Astrocyte (in vitro differentiated cells and primary cell): ENCODE measurements at regions not wholly inside any gene's neighbourhood (a gene's known extent, or its start where the extent isn't known, plus 50 kb on each side); places are given as distances from the start of the nearest gene placed in this dataset.

Experiments
- DNase-seq: peaks from one replicate; pipeline ENCODE4 v3.0.0-alpha.2; 2010; ENCODE audit warnings: low read depth
- FAIRE-seq: peaks from 2 replicates; lab custom pipeline; 2011; peaks lifted over from hg19 to GRCh38; lab: Jason Lieb, UNC
- H2AFZ ChIP-seq: 2 replicates; pipeline ENCODE4 v1.6.0; 2012; ENCODE audit warnings: low read depth, low read length, inconsistent platforms
- H3K27ac ChIP-seq: 2 replicates; pipeline ENCODE4 v1.5.1; 2011; ENCODE audit warnings: low read depth, low read length, inconsistent platforms
- H3K27me3 ChIP-seq: 2 replicates; pipeline ENCODE4 v1.6.0; 2011; ENCODE audit warnings: low read length, inconsistent platforms; ENCODE audit not compliant: insufficient read depth
- H3K36me3 ChIP-seq: 2 replicates; pipeline ENCODE4 v1.5.1; 2011; ENCODE audit warnings: low read length, inconsistent platforms; ENCODE audit not compliant: insufficient read depth
- H3K4me1 ChIP-seq: 2 replicates; pipeline ENCODE4 v1.5.1; 2011; ENCODE audit warnings: low read length, inconsistent platforms; ENCODE audit not compliant: insufficient read depth
- H3K4me2 ChIP-seq: 2 replicates; pipeline ENCODE4 v1.6.0; 2012; ENCODE audit warnings: low read length, inconsistent platforms
- H3K4me3 ChIP-seq: 2 replicates; pipeline ENCODE4 v1.5.1; 2011; ENCODE audit warnings: low read depth, mild to moderate bottlenecking, low read length, inconsistent platforms; ENCODE audit not compliant: insufficient read depth
- H3K79me2 ChIP-seq: 2 replicates; pipeline ENCODE4 v1.6.0; 2012; ENCODE audit warnings: mild to moderate bottlenecking, low read length, inconsistent platforms; ENCODE audit not compliant: insufficient read depth
- H3K9ac ChIP-seq: 2 replicates; pipeline ENCODE4 v1.6.0; 2012; ENCODE audit warnings: mild to moderate bottlenecking, low read length, inconsistent platforms
- H3K9me3 ChIP-seq: 2 replicates; pipeline ENCODE4 v1.5.1; 2012; ENCODE audit warnings: low read depth, mild to moderate bottlenecking, low read length, inconsistent platforms; ENCODE audit not compliant: insufficient read depth
- H4K20me1 ChIP-seq: 2 replicates; pipeline ENCODE4 v1.6.0; 2012; ENCODE audit warnings: low read length, inconsistent platforms; ENCODE audit not compliant: insufficient read depth
- H3K27ac Mint-ChIP-seq: one replicate; pipeline ENCODE4 v1.8.0; 2021; ENCODE audit warnings: mild to moderate bottlenecking, mixed read lengths; ENCODE audit not compliant: unreplicated experiment
- H3K27me3 Mint-ChIP-seq: one replicate; pipeline ENCODE4 v1.8.0; 2021; ENCODE audit warnings: low read depth, mixed read lengths; ENCODE audit not compliant: unreplicated experiment
- H3K36me3 Mint-ChIP-seq: one replicate; pipeline ENCODE4 v1.8.0; 2021; ENCODE audit warnings: low read depth, mixed read lengths; ENCODE audit not compliant: unreplicated experiment
- H3K4me1 Mint-ChIP-seq: one replicate; pipeline ENCODE4 v1.8.0; 2021; ENCODE audit warnings: low read depth, mixed read lengths; ENCODE audit not compliant: unreplicated experiment
- H3K4me3 Mint-ChIP-seq: one replicate; pipeline ENCODE4 v1.8.0; 2021; ENCODE audit warnings: mild to moderate bottlenecking, moderate library complexity, mixed read lengths; ENCODE audit not compliant: unreplicated experiment
- H3K9me3 Mint-ChIP-seq: one replicate; pipeline ENCODE4 v1.8.0; 2021; ENCODE audit warnings: mild to moderate bottlenecking, mixed read lengths; ENCODE audit not compliant: unreplicated experiment
- CTCF ChIP-seq: IDR thresholded peaks from 2 replicates; pipeline ENCODE4 v1.5.1; 2011; ENCODE audit warnings: low read depth, mild to moderate bottlenecking, inconsistent platforms, low read length, moderate library complexity; ENCODE audit not compliant: insufficient read depth
- EZH2 ChIP-seq: IDR thresholded peaks from 2 replicates; pipeline ENCODE4 v1.6.1; 2012; ENCODE audit warnings: mild to moderate bottlenecking, low read length, inconsistent platforms; ENCODE audit not compliant: insufficient read depth

GRCh38 chr2:8568543-8569302, 113.1 kb upstream of the ID2 start:
- Histone ChIP-seq H2AFZ (no peak overlapping the region), H3K4me1 (no peaks in the 10 kb centered on the region), H3K9ac (no peak overlapping the region), H3K4me2 (no peak overlapping the region), H3K36me3 (no peaks in the 10 kb centered on the region), H3K9me3 (no peaks in the 10 kb centered on the region), H3K27ac (no peak overlapping the region), H4K20me1 (no peaks in the 10 kb centered on the region), H3K27me3 (peaks cover 5% of the 10 kb centered on the region), H3K79me2 (no peaks in the 10 kb centered on the region), H3K4me3 (no peak overlapping the region)
- peaks cover 51% of the 10 kb centered on the region for H3K27me3 Mint-ChIP-seq
- H3K9me3 Mint-ChIP-seq, result peaks cover 2% of the 10 kb centered on the region
- H3K4me1 Mint-ChIP-seq, result peaks cover 5% of the 10 kb centered on the region
- TF ChIP-seq EZH2 (no peak), CTCF (no peak)
- H3K27ac Mint-ChIP-seq, result no peak overlapping the region
- DNase-seq (no peak), FAIRE-seq (no peak)
- no peak overlapping the region for H3K4me3 Mint-ChIP-seq
- no peaks in the 10 kb centered on the region for H3K36me3 Mint-ChIP-seq

- no peak for FAIRE-seq
- H3K4me1 Mint-ChIP-seq, result peaks cover 10% of the 10 kb centered on the region
Observed at GRCh38 chr2:8569332-8569930, 112.4 kb upstream of the ID2 start.

More at GRCh38 chr2:8569332-8569930, 112.4 kb upstream of the ID2 start:
- Histone ChIP-seq H3K36me3 (no peaks in the 10 kb centered on the region), H3K9me3 (no peaks in the 10 kb centered on the region), H2AFZ (no peak overlapping the region), H3K4me3 (no peak overlapping the region), H3K27ac (no peak overlapping the region), H3K9ac (no peak overlapping the region), H3K79me2 (no peaks in the 10 kb centered on the region), H3K4me2 (no peak overlapping the region), H3K27me3 (peaks cover 5% of the 10 kb centered on the region), H3K4me1 (peaks cover 4% of the 10 kb centered on the region), H4K20me1 (no peaks in the 10 kb centered on the region)
- H3K4me3 Mint-ChIP-seq, result no peak overlapping the region
- no peak for DNase-seq
- peaks cover 2% of the 10 kb centered on the region for H3K9me3 Mint-ChIP-seq
- H3K27me3 Mint-ChIP-seq, result peaks cover 46% of the 10 kb centered on the region
- no peaks in the 10 kb centered on the region for H3K36me3 Mint-ChIP-seq
- TF ChIP-seq CTCF, result no peak
- TF ChIP-seq EZH2, result no peak
- H3K27ac Mint-ChIP-seq, result no peak overlapping the region
